ENCODE measurements at regions not wholly inside any gene's neighbourhood (a gene's known extent, or its start where the extent isn't known, plus 50 kb on each side); places are given as distances from the start of the nearest gene placed in this dataset.

DNA sequence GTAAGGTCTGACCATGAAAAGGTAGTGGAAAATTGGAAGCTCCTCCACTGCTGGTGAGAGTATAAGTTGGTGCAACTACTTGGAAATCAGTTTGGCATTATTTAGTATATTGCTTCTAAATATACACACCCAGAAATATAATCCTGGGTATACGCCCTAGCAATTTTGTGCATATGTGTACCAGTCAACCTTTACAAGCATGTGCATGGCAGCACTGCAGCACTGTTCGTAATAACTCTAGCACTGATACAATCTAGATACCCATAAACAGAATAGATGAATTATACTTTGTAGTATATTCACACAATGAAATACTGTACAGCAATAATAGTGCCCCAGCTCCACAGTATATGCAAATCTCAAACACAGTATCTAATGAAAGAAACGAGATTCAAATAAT lies 265.9 kb downstream of the EMP1 start:
- in situ Hi-C loops (cut with HindIII; ENCODE audit: low pct_unique_long_range_greater_than_20kb, low sequenced_read_pairs) = no loop called here
- TF ChIP-seq, protein P1, sequence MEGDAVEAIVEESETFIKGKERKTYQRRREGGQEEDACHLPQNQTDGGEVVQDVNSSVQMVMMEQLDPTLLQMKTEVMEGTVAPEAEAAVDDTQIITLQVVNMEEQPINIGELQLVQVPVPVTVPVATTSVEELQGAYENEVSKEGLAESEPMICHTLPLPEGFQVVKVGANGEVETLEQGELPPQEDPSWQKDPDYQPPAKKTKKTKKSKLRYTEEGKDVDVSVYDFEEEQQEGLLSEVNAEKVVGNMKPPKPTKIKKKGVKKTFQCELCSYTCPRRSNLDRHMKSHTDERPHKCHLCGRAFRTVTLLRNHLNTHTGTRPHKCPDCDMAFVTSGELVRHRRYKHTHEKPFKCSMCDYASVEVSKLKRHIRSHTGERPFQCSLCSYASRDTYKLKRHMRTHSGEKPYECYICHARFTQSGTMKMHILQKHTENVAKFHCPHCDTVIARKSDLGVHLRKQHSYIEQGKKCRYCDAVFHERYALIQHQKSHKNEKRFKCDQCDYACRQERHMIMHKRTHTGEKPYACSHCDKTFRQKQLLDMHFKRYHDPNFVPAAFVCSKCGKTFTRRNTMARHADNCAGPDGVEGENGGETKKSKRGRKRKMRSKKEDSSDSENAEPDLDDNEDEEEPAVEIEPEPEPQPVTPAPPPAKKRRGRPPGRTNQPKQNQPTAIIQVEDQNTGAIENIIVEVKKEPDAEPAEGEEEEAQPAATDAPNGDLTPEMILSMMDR (IDR thresholded peaks at IDR 0.05) = no peak
- H3K36me3 ChIP-seq (ENCODE audit: control insufficient read depth, insufficient read depth, low read length) = no peaks in the 10 kb centered on the region
- intact Hi-C loops (cut with micrococcal nuclease; ENCODE audit: unreplicated experiment) = no loop called here
- DNase-seq (ENCODE audit: low read depth, low spot score) (no peak), ATAC-seq (no peak)
- ChIA-PET CTCF (no interaction called here), POLR2A (no interaction called here)
- no peak overlapping the region for H3K27ac ChIP-seq (ENCODE audit: low read length)
- H3K4me3 ChIP-seq (ENCODE audit: low read depth in 2 of 2, low read length in 2 of 2) = no peak overlapping the region
- BruUV-seq (replicated peaks) = no TSS peak
- H3K4me1 ChIP-seq (ENCODE audit: control insufficient read depth, insufficient read depth, low read length) = no peaks in the 10 kb centered on the region
- H3K27me3 ChIP-seq (ENCODE audit: control insufficient read depth, insufficient read depth, low read length) = peaks cover 3% of the 10 kb centered on the region
- no peaks in the 10 kb centered on the region for H3K9me3 ChIP-seq (ENCODE audit: control insufficient read depth, insufficient read depth, low read depth, low read length)

DNA sequence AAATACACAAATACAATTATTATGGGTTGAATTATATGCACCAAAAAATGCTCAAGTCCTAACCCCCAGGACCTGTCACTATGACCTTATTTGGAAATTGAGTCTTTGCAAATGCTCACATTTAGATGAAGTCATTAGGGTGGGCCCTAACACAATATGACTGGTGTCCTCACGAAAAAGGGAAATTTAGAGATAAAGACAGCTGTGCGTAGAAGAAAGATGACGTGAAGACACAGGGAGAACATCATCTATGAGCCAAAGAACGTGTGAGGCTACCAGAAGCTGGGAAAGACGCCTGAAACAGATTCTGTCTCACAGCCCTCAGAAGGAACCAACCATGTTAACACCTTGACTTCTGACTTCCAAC lies 259.2 kb downstream of the EMP1 start:
- CTCF ChIA-PET = no interaction called here
- TF ChIP-seq, protein P1 (IDR thresholded peaks at IDR 0.05) = no peak
- no peak for TF ChIP-seq SIN3A (IDR thresholded peaks at IDR 0.05; ENCODE audit: borderline replicate concordance, insufficient read depth, low read depth, low read length)
- TF ChIP-seq, protein P2, sequence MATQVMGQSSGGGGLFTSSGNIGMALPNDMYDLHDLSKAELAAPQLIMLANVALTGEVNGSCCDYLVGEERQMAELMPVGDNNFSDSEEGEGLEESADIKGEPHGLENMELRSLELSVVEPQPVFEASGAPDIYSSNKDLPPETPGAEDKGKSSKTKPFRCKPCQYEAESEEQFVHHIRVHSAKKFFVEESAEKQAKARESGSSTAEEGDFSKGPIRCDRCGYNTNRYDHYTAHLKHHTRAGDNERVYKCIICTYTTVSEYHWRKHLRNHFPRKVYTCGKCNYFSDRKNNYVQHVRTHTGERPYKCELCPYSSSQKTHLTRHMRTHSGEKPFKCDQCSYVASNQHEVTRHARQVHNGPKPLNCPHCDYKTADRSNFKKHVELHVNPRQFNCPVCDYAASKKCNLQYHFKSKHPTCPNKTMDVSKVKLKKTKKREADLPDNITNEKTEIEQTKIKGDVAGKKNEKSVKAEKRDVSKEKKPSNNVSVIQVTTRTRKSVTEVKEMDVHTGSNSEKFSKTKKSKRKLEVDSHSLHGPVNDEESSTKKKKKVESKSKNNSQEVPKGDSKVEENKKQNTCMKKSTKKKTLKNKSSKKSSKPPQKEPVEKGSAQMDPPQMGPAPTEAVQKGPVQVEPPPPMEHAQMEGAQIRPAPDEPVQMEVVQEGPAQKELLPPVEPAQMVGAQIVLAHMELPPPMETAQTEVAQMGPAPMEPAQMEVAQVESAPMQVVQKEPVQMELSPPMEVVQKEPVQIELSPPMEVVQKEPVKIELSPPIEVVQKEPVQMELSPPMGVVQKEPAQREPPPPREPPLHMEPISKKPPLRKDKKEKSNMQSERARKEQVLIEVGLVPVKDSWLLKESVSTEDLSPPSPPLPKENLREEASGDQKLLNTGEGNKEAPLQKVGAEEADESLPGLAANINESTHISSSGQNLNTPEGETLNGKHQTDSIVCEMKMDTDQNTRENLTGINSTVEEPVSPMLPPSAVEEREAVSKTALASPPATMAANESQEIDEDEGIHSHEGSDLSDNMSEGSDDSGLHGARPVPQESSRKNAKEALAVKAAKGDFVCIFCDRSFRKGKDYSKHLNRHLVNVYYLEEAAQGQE (IDR thresholded peaks at IDR 0.05; ENCODE audit: insufficient read depth in 1 of 2, low read depth in 2 of 2, low read length in 1 of 2) = no peak
- BruUV-seq (replicated peaks) = no TSS peak
- ATAC-seq = no peak
- Histone ChIP-seq H3K27ac (ENCODE audit: low read length) (no peak overlapping the region), H3K27me3 (ENCODE audit: control insufficient read depth, insufficient read depth, low read length) (no peaks in the 10 kb centered on the region), H3K4me1 (ENCODE audit: control insufficient read depth, insufficient read depth, low read length) (no peaks in the 10 kb centered on the region; the same call in 1 of the 2 replicates), H3K4me3 (ENCODE audit: low read depth in 2 of 2, low read length in 2 of 2) (no peak overlapping the region), H3K9me3 (ENCODE audit: control insufficient read depth, insufficient read depth, low read depth, low read length) (no peaks in the 10 kb centered on the region), H3K36me3 (ENCODE audit: control insufficient read depth, insufficient read depth, low read length) (no peaks in the 10 kb centered on the region)
- intact Hi-C loops (cut with micrococcal nuclease; ENCODE audit: unreplicated experiment) (no loop called here), in situ Hi-C loops (cut with HindIII; ENCODE audit: low pct_unique_long_range_greater_than_20kb, low sequenced_read_pairs) (no loop called here)
- no peak for DNase-seq (ENCODE audit: low read depth, low spot score)
- POLR2A ChIA-PET = no interaction called here

DNA sequence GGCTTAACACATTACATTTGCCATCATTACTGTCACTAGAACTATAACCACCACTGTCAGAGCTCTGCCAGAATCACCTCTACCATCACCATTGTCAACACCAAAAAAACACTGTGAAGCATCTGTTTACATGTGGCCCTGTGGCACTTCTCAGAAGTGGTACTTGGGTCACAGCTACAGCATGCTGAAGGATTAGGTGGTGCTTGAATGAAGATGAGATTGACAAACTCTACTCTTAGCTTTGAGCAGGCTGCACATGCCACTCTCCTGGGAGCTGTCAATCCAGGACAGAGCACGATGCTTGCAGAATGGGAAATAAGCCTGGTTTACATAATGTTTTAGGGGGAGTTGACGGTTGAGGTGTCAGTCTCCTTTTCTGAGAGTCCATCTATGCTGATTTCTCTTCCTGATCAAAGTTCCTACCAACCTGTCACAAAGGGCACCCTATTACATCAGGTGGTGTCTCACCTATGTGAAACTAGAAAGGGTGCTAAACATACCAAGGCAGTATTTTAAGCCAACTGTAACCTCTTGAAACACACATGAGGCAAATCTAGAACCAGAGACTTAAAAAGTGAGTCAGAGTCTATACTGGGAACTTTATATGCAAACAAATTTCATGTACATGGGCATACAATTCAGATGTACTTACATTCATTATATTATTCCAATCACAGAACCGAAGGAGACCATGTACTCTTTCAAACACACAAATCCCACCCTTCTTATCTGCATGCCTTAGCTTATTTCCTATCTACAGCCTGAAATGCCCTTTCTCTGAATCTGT lies 258.7 kb downstream of the EMP1 start:
- Histone ChIP-seq H3K36me3 (ENCODE audit: control insufficient read depth, insufficient read depth, low read length) (no peaks in the 10 kb centered on the region), H3K27me3 (ENCODE audit: control insufficient read depth, insufficient read depth, low read length) (no peaks in the 10 kb centered on the region), H3K4me3 (ENCODE audit: low read depth in 2 of 2, low read length in 2 of 2) (no peak overlapping the region), H3K9me3 (ENCODE audit: control insufficient read depth, insufficient read depth, low read depth, low read length) (no peaks in the 10 kb centered on the region), H3K27ac (ENCODE audit: low read length) (no peak overlapping the region), H3K4me1 (ENCODE audit: control insufficient read depth, insufficient read depth, low read length) (no peaks in the 10 kb centered on the region; the same call in 1 of the 2 replicates)
- BruUV-seq (replicated peaks) = no TSS peak
- intact Hi-C loops (cut with micrococcal nuclease; ENCODE audit: unreplicated experiment) (no loop called here), in situ Hi-C loops (cut with HindIII; ENCODE audit: low pct_unique_long_range_greater_than_20kb, low sequenced_read_pairs) (no loop called here)
- DNase-seq (ENCODE audit: low read depth, low spot score) (no peak), ATAC-seq (no peak)
- ChIA-PET POLR2A (no interaction called here), CTCF (no interaction called here)
- TF ChIP-seq, protein P2 (IDR thresholded peaks at IDR 0.05; ENCODE audit: insufficient read depth in 1 of 2, low read depth in 2 of 2, low read length in 1 of 2) = no peak
- TF ChIP-seq, protein P1 (IDR thresholded peaks at IDR 0.05) = no peak
- no peak for TF ChIP-seq POLR2AphosphoS5 (IDR thresholded peaks at IDR 0.05; ENCODE audit: low read depth, low read length)

All from Panc1 (cell line).